ENCODE measurements at regions not wholly inside any gene's neighbourhood (a gene's known extent, or its start where the extent isn't known, plus 50 kb on each side); places are given as distances from the start of the nearest gene placed in this dataset.

DNA sequence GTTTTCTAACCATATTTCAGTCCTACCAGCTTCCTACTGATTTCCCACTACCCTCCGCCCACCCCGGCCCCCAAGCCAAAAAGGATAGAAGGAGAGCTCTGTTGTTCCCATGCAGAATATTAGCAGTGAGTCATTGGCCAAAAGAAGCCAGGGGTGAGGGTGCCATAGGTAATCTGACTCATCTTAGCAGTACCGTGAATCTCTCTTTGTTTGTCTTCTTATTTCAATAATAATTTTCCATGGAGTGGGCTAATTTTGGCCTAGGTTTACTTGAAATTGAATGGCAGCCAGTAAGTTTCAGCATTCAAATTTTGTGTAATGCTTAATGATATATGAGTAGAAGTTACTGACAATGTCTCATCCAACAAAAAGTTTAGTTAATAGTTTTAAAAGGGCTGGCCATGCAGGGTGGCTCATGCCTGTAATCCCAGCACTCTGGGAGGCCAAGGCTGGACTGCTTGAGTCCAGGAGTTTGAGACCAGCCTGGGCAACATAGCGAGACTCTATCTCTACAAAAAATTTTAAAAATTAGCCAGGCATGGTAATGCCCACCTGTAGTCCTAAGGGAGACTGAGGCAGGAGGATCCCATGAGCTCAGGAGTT is 74.2 kb downstream of the C9orf152 start:
- TF ChIP-seq ZFP30 (CRISPR knock-in tag; IDR thresholded peaks at IDR 0.05) (no peak), ARNTL (CRISPR knock-in tag; IDR thresholded peaks at IDR 0.05; ENCODE audit: borderline replicate concordance, low read depth) (no peak), POU6F1 (CRISPR knock-in tag; IDR thresholded peaks at IDR 0.05; ENCODE audit: borderline replicate concordance, low read depth) (no peak), RARB (CRISPR knock-in tag; IDR thresholded peaks at IDR 0.05) (no peak), ZNF8 (CRISPR knock-in tag; IDR thresholded peaks at IDR 0.05) (no peak), PPARA (CRISPR knock-in tag; IDR thresholded peaks at IDR 0.05; ENCODE audit: borderline replicate concordance) (no peak), TSHZ2 (CRISPR knock-in tag; IDR thresholded peaks at IDR 0.05) (no peak), ZNF70 (CRISPR knock-in tag; IDR thresholded peaks at IDR 0.05) (no peak), BACH2 (CRISPR knock-in tag; IDR thresholded peaks at IDR 0.05; ENCODE audit: borderline replicate concordance) (no peak), TCF4 (CRISPR knock-in tag; IDR thresholded peaks at IDR 0.05; ENCODE audit: borderline replicate concordance) (no peak), ZFP3 (CRISPR knock-in tag; IDR thresholded peaks at IDR 0.05) (no peak), CREB5 (CRISPR knock-in tag; IDR thresholded peaks at IDR 0.05; ENCODE audit: low read depth) (no peak)
- TF ChIP-seq, protein P1, sequence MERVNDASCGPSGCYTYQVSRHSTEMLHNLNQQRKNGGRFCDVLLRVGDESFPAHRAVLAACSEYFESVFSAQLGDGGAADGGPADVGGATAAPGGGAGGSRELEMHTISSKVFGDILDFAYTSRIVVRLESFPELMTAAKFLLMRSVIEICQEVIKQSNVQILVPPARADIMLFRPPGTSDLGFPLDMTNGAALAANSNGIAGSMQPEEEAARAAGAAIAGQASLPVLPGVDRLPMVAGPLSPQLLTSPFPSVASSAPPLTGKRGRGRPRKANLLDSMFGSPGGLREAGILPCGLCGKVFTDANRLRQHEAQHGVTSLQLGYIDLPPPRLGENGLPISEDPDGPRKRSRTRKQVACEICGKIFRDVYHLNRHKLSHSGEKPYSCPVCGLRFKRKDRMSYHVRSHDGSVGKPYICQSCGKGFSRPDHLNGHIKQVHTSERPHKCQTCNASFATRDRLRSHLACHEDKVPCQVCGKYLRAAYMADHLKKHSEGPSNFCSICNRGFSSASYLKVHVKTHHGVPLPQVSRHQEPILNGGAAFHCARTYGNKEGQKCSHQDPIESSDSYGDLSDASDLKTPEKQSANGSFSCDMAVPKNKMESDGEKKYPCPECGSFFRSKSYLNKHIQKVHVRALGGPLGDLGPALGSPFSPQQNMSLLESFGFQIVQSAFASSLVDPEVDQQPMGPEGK (CRISPR knock-in tag; IDR thresholded peaks at IDR 0.05; ENCODE audit: borderline replicate concordance), result no peak
